Activated CD4-positive, CD25-positive, alpha-beta regulatory T cell treated with anti-CD3 and anti-CD28 coated beads, Interleukin-2, amount 50 U/mL, for 72 hours (primary cell): ENCODE measurements at regions not wholly inside any gene's neighbourhood (a gene's known extent, or its start where the extent isn't known, plus 50 kb on each side); places are given as distances from the start of the nearest gene placed in this dataset.
"Not testable (repeated sequence)": the region's sequence is repeated elsewhere in the genome, so short reads cannot be mapped to it uniquely, and the experiment has no call there.

ENCODE experiments used
- DNase-seq: peaks from one replicate; pipeline ENCODE4 v3.0.0; 2021

DNA sequence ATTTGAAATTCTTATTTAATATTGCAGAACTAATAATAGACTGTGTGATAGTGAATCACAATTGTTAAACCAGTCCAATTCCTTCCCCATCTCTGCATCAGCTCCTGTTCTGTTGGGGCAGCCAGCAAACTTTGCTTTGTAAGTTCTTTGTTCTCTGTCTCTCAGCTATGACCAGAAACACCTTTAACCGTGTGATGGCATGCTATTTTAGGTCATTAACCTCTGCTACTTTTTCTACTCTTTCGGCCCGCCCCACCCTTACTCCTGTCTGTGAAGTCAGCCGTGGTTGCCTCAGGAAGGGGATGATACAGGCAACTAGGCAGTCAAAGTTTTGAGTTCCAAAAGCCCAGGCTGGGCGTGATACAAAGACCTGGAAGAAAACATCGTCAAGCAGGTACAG is 51.3 kb upstream of the EGFL6 start:
- DNase-seq = no peak

DNA sequence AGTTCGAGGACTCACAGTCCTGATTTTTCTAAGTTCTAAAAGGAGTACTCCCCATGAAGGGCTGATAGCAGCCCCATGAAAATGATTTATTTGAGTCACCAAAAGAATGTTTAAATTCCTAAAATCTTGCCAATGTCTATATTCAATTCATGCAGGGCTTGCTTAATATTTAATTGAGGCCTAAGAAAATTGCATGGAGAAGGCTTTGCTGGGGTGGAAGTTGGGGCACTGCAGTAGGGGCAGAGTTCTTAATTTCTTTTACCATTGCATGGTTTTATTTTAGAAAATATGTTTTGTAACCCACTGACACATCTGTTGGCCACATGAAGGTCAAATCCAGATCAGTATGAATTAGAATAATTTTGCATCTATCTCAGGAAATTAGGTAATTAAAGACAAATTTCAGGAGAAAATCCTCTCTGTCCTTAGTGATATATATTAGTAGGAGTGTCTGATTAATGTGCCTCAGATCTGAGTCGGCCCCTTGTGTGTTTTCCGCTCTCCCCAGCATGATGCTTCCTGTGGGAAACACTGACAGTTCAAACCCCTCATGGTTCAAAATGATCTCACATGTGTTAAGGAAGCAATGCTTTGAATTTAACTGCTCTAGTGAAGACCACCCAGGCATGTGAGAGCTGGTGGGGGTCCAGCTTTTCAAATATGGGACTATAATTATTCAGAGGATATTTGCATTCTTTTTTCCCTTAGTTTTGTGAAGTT is 54.0 kb upstream of the EGFL6 start:
- DNase-seq = no peak

DNA sequence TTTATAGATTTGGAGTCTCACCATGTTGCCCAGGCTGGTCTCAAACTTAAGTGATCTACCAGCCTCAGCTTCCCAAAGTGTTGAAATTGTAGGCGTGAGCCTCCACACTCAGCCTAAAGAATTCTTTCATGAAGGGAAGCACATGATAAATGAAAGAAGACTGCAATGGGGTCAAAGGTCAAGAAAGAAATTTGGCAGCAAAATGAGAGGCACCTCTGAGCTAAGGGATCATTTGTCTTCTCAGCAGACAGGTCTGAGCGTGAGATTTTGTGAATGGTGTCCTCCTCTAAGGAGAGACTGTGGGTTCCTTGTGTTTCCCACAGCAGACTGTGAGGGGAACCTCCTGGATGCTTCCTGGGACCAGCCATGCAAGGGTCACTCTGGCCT is 57.5 kb upstream of the EGFL6 start:
- DNase-seq = no peak

DNA sequence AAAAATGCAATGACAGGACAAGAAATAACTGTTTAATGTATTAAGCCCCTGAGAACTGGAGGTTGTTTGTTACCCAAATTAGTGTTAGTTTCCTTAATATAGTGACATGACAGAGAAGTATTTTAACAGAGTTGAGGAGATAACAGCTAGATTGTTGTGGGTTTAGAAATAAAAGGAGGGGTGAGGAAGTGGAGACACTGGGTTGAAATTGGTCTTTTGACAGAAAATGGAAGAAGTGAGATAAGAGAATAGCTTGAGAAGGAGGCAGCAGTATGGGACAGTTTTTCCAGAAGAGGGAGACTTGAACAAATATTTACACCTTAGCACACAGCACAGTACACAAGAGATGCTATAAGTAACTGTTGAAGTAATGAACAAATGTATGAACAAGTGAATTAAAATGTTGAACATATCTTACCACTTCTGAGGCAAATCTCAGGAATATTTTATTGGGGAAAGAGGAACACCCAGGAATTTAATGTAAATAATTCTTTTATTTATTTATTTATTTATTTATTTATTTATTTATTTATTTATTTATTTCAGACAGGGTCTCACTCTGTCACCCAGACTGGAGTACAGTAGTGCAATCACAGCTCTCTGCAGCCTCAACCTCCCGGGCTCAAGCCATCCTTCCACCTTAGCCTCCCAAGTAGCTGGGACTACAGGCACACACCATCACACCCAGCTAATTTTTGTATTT is 58.0 kb upstream of the EGFL6 start:
- DNase-seq = no peak

DNA sequence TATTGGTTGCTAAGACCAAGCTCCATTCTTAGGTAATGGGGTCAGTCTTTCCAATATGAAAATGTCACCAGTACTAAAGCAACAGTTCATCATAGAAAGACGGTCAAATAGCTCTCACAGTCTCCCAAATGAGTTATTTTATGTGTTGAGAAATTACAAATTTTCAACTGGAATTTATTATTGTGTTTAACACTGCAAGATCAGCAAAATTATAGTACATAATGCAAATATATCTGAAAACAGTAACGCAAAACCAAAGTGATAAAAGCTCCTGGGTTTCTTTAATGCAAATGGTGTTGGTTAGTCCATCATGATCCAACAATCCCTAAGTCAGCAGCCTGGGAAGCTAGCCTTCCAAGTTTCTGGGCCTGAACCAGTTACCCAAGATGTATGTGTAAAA is 61.5 kb upstream of the EGFL6 start:
- no peak for DNase-seq

DNA sequence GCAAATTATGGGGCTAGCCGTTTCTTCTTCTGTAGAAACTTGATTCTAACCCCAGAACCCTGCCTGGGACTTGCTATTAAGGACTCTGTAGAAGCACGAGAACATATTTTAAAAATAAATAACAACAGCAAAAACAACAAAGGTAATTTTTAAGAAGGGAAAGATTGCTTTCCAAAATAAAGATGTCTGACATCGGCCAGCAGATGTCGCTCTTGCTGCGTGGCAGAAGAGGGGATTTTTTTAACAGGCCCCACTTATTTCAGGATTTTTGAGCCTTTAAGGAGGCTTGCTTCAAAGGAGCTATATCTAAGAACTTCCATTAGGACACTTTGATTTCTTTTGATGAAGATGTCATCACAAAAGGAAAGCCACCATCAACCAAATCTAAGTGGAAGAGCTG is 62.8 kb upstream of the EGFL6 start:
- peak; percentile 49 for DNase-seq

DNA sequence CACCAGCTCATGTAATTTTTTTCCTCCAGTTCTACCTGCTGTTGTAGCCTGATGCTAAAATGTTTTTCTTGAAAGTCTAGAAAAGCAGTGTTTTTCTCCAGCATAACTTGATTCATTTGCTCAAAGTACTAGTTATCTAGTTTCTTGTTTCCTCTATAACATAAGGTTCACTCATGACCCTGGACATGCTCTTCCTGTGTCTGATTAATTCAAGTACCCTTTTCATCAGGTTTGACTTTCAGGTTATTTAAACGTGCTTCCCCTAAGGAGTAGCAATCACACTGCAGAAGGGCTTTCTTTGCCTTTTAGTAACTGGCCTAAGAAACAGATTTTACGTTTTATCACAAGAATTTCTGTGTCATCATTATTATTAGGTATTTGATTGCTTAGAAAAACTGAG is 66.8 kb upstream of the EGFL6 start:
- DNase-seq = no peak

DNA sequence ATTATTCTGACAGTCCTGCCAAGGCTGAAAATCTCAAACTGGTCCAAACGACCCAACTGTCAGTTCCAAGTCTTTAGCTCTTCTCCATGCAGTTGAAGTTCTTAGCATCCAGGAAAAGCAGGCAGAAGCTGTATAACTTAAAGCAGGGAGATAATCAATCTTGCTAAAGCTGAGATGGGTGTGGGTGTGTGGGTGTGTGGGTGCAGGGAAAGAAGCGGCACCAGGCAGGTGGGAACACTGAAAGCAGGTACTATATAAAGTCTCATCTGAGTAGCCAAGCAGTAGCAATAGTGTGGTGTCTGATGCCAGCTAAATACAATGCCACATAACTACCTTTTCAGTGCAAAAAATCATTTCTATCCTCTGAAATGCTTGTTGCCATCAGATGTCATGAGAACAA is 69.7 kb upstream of the EGFL6 start:
- DNase-seq = no peak

DNA sequence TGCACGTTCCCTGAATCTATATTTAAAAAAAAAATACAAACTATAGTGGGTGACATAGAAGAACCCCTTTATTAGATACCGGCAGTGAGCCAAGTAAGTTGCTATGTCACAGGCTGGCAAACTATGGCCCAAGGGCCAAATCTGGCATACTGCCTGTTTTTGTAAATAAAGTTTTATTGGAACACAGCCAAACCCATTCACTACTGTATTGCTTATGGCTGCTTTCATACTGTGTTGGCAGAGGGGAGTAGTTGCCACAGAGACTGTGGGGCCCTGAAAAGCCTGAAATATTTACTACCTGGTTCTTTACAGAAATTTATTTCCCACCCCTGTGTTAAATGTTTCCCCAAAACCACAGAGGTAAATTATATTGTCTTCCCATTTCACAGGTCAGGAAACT is 71.2 kb upstream of the EGFL6 start:
- no peak for DNase-seq

DNA sequence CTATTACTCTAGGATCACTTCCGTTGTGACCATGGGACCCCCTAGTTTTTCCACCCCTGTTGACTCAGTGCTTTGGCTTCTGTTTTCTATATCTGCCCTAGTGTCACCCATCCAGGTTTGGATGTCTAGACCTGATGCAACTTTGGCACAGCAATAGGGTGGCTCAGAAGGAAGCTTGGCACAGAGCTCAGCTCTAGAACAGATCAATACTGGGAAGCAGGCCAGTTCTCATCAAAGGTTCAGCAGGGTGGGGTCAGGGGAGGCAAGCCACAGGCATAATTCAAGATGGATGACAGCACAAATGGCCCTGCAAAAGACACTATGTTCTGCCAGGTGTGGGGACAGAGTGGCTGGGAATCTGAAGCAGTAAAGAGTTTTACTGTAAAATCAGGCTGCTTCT is 74.2 kb upstream of the EGFL6 start:
- no peak for DNase-seq

DNA sequence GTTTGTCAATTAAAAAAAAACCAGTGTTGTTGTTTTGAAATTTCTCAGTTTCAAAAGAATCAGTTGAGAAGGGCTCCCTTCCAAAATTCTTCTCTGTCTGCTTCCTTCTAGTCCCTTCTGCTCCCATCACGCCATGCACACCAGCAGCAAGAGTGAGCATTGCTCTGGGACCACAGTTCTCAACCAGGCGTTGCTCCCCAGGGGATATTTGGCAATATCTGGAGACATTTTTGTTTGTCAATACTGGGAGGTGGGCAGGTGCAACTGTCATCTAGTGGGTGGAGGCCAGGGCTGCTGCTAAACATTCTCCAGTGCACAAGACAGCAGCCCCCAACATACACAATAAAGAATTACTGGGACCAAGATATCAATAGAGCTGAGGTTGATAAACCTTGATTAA is 74.8 kb upstream of the EGFL6 start:
- no peak for DNase-seq

DNA sequence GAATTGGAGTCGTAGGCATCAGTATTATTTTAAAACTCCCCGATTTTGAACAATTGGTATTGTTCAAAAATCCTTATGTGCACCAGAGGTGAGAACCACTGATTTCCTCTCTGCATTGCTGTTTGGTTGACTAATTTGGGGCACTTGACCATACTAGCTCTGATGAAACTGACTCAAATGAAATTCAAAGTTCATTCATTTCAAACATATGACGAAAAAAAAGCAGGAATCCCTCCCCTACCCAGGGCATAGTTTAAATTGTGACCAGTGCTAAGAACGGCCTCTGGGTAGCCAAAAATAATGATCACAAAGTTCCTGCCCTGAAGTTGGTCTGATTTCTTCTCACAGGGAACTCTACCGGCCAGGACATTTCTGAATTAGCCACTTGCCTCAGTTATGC is 75.7 kb upstream of the EGFL6 start:
- DNase-seq = no peak

DNA sequence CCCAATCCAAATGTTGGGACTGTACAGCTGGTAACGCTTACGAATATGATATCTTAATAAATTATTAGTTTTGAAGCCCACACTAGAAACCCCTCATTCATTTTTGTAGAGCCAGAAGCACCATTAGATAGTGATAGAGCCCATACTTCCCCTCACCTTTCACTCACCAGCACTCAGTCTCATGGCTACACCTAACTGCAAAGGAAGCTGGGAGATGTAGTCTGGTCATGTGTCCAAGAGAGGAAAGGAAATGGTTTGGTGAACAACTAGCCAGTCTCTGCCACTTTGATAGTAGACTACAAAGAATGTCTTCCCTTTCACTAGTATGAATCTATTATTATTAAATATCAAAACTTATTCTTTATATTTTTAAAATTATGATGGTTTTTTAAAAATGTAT is 77.1 kb upstream of the EGFL6 start:
- no peak for DNase-seq

DNA sequence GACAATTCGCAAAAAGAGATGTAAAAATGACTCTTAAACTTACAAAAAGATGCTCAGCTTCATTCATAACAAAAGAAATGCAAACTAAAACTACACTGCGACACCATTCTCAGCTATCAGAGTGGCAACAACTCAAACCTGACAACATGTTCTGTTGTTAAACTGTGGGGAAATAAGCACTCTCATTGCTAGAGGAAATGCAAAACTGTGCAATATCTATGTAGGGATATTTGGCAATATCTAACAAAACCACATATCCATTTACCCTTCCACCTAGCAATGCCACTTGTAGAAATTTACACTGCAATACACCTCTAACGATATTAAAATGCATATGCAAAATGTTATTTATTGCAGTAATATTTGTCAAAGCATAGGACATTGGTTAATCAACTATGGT is 78.3 kb upstream of the EGFL6 start:
- no peak for DNase-seq

DNA sequence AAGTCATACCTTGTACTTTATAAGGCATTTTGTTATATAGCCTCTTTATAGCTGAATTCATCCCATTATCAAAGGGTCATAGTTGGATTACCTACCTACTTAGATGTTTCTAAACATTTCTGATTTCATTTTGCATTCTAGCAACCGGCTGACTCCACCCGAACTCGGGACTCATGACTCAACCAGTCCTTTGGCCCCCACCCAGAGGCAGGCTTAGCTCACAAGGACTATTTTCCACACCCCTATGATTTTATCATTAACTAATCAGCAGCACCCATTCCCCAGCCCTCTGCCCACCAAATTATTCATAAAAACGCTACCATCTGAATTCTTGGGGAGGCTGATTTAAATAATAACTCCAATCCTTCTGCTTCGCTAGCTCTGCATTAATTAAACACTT is 79.9 kb upstream of the EGFL6 start:
- no peak for DNase-seq

DNA sequence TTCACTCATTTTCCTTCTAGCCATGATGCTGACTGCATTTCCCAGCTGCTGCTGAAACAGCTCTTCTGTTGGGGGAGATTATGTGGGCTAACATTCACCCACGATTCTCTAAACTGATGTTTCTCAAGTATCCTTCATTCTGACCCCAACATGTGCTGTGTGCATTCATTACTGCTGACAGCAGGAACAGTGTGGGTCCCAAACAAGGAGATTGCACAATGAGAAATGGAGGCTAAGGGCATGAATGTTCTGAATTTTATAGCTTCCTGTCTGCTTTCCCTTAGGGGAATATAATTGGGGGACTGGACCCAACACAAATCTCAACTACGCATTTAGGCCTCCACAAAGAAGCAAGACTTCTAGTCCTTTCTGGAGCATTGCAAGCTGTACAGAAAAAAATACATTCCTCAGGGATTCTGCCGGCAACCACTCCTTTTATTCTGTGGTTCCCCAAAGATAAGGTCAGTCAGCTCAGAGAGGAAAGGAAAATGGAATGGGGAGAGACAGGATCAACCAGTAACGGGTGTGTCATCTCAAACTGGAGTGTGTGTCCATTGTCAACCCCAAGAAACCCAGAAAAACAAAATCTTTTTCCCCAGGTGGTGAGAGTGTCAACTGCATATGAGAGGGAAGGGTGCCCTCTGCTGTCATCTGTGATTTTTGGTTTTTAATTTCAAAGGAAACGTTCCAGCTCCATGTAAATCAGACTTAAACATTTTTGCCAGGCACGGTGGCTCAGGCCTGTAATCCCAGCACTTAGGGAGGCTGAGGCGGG is 81.5 kb upstream of the EGFL6 start:
- DNase-seq = no peak

DNA sequence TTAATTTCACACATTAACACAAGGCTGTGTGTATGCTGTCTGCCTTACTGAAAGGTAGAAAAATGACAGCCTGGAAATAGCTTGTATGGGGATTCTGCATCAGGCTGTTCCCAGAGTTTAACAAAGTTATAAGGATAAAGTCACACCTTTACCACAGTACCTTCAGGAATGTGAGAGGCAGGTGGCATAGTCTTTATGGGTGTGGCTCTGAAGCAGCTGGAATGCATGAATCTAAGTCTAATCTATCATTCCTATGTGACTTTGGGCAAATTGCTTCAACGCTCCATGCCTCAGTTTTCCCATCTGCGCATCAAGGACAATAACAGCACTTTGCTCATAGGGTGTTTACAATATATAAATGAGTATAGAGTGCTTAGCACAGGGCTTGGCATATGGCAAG is 84.2 kb upstream of the EGFL6 start:
- no peak for DNase-seq

DNA sequence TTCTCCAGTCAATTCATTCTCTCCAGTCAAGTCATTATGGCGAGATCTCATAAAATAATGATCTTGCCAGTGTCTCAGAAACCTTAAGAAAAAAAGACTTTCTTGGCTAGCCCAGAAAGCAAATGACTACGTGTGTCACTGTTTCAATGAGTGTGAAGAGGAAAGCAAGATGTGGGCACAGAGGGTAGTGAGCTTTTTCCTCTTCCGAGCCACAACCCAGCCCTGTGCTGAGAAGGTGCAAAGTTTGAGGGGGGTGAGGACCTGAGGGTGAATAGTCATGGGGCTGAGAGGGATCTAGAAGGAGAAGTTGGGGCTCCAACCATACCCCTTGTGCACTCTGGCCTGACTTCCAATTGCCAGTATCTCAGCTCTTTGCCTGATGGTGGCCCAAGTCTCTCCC is 85.6 kb upstream of the EGFL6 start:
- no peak for DNase-seq

DNA sequence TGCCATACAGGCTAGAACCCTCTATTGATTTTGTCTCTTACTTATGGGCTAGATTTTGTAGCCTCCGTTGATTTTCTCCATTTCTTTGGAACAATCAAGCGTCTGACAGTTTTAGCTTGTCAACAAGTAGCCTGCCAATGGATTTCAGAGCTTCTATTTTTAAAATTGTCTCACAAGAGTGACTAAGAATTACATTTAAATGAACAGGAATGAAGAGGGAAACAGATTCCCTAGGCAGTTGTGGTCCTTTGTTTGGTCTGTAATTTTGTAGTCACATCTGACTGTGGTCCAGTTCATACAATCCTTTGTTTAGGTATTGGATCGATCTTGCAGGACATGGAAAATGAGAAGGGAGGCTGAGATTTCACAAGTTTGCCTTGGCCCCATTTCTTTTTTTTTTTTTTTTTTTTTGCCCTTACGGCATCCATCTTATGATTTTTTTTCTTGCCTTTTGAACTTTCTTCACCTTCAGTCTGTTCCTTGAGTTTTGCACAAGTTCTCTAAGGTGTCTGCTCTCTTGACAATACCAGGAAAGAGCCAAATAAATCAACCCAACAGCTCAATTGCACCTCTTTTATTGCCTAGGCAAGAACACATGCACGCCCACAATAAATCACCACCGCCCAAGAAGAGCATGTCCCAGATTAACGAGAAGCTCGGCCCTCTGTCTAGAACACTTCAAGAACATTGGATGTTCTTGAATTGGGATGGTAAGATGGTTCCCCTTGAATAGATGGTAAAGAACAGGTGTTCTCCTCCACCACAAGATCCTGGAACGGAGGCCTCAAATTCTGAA is 86.5 kb upstream of the EGFL6 start:
- DNase-seq = no peak

DNA sequence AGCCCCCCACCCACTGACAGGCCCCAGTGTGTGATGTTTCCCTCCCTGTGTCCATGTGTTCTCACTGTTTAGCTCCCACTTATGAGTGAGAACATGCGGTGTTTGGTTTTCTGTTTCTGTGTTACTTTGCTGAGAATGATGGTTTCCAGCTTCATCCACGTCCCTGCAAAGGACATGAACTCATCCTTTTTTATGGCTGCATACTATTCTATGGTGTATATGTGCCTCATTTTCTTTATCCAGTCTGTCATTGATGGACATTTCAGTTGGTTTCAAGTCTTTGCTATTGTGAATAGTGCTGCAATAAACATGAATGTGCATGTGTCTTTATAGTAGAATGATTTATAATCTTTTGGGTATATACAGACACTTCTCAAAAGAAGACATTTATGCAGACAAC is 88.6 kb upstream of the EGFL6 start:
- not testable (repeated sequence) for DNase-seq

DNA sequence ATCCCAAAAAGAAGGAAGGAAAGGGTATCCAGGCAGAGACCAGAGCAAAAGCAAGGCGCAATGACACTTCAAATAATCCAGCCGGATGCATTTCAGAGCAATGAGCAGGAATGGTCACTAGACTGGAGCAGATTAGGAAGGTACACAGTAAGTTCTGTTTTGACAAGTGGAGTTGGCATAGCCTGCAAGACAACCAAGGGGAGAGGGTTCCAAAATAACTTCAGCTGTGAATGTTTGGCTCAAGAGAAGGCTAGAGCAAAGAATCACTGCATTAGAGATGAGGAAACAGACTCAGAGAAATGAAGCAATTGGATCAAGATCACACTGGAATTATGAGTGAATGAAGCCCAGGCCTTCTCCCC is 90.0 kb upstream of the EGFL6 start:
- no peak for DNase-seq

DNA sequence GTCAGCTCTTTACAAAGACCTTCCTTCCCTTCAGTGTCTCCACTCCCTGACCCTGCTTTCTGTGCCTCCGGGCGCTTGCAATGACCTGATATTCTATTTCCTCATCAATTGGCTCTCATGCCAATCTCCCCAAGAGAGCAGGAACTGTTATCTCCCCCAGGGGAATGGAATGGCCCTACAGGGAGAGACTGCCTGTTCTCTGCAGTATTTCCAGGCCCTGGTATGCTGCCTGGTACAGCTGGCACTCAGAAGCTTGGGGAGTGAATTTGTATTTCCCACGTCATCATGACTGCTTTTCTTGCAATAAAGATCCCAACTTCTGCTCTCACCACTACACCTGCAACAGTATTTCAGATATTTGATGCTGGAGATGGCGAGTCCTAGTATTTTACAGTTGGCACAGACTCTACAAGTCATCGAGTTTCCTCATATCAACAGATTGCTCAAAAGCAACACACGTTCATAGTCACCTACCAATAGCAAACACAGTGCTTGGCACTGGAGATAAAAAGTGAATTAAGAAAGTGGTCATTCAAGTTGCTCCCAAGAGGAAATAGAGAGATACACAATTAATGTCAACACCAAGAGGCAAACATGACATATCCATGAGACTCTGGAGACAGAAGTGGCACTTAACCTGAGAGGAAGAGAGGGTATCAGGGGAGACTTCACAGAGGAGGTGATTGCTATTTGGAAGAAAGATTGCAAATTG is 90.5 kb upstream of the EGFL6 start:
- no peak for DNase-seq

DNA sequence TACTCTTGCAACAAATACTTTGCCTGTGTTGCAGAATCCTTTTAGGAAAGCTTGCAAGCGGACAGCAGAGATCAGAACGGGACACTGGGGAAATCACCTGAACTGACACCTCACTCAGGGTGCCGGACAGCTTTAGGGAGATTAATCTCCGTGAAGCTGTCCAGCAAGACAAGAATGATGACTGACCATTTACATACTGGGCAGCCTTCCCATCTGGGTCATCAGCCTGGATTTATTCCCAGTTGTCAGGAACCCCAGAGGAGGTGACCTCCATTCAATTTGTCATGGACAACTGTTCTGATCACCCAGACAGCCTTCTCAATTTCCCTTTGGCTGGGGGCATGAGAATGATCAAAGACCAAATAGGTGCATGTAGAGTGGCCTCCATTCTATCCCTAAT is 93.0 kb upstream of the EGFL6 start:
- no peak for DNase-seq
